SK-N-SH (cell line): ENCODE measurements at regions not wholly inside any gene's neighbourhood (a gene's known extent, or its start where the extent isn't known, plus 50 kb on each side); places are given as distances from the start of the nearest gene placed in this dataset.

ENCODE experiments used
- CTCF ChIA-PET: fragments of 300-600, 350-600 bp; formaldehyde crosslinking; extraction: SDS; loops from one replicate; lab custom pipeline; 2021; lab: Yijun Ruan, JAX
- POLR2A ChIA-PET: fragments of 350-600 bp; sonication (Branson Sonifier 250); formaldehyde crosslinking; extraction: SDS; loops from one replicate; lab custom pipeline; 2020; ENCODE audit warnings: antibody characterized with exemption, inconsistent platforms; lab: Yijun Ruan, JAX
- DNase-seq: peaks from one replicate; pipeline ENCODE4 v3.0.0; 2012
- H2AFZ ChIP-seq: fragments of 200-600 bp; sonication (generic); 2 replicates; pipeline ENCODE4 v1.8.1; 2016; ENCODE audit warnings: antibody characterized with exemption, mild to moderate bottlenecking, low read depth
- H3F3A ChIP-seq: fragments of 200-600 bp; sonication (generic); replicated peaks from 2 replicates; pipeline ENCODE3; 2016; ENCODE audit warnings: antibody characterized with exemption, mild to moderate bottlenecking; ENCODE audit not compliant: insufficient read depth
- H3K27ac ChIP-seq, 2 experiments: fragments of 200-500 bp in 1 of 2; fragments of 200-600 bp in 1 of 2; sonication (Bioruptor generic) in 1 of 2; sonication (generic), shearing (Covaris generic) in 1 of 2; 2 replicates each; pipeline versions ENCODE4 v1.5.1 to v1.6.1; 2014 to 2016; ENCODE audit warnings: low read depth in 2 of 2, inconsistent platforms in 1 of 2, low read length in 1 of 2, mild to moderate bottlenecking in 1 of 2, mixed read lengths in 1 of 2
- H3K27me3 ChIP-seq: fragments of 200-600 bp; sonication (generic), shearing (Covaris generic); 2 replicates; pipeline ENCODE4 v1.6.1; 2016; ENCODE audit warnings: mixed run types; ENCODE audit not compliant: insufficient read depth
- H3K36me3 ChIP-seq, 2 experiments: fragments of 200-500 bp in 1 of 2; fragments of 200-600 bp in 1 of 2; sonication (Bioruptor generic) in 1 of 2; sonication (generic) in 1 of 2; replicated peaks in 1 of 2; 2 replicates each; pipeline versions ENCODE3 to v1.5.1; 2014 to 2016; ENCODE audit warnings: low read length in 1 of 2, mild to moderate bottlenecking in 1 of 2; ENCODE audit not compliant: insufficient read depth in 2 of 2, control insufficient read depth in 1 of 2
- H3K4me1 ChIP-seq, 2 experiments: fragments of 200-500 bp in 1 of 2; fragments of 200-600 bp in 1 of 2; sonication (Bioruptor generic) in 1 of 2; sonication (generic), shearing (Covaris generic) in 1 of 2; 2 replicates each; pipeline versions ENCODE4 v1.5.1 to v1.6.1; 2014 to 2016; ENCODE audit warnings: low read depth in 1 of 2, low read length in 1 of 2, mixed run types in 1 of 2; ENCODE audit not compliant: insufficient read depth in 2 of 2, control insufficient read depth in 1 of 2
- H3K4me2 ChIP-seq: fragments of 200-600 bp; sonication (generic), shearing (Covaris generic); 2 replicates; pipeline ENCODE4 v1.6.1; 2017; ENCODE audit warnings: mixed run types
- H3K4me3 ChIP-seq, 2 experiments: fragments of 200-500 bp in 1 of 2; fragments of 200-600 bp in 1 of 2; sonication (Bioruptor generic) in 1 of 2; sonication (generic), shearing (Covaris generic) in 1 of 2; 2 replicates each; pipeline versions ENCODE4 v1.5.1 to v1.8.1; 2014 to 2016; ENCODE audit warnings: low read depth in 2 of 2, inconsistent platforms in 1 of 2, low read length in 1 of 2, mild to moderate bottlenecking in 1 of 2, mixed read lengths in 1 of 2, moderate library complexity in 1 of 2
- H3K79me2 ChIP-seq: fragments of 200-600 bp; sonication (generic); 2 replicates; pipeline ENCODE4 v1.8.1; 2017; ENCODE audit warnings: mild to moderate bottlenecking; ENCODE audit not compliant: insufficient read depth
- H3K9ac ChIP-seq: fragments of 200-600 bp; sonication (generic); 2 replicates; pipeline ENCODE4 v1.6.1; 2017; ENCODE audit warnings: mixed run types
- H3K9me2 ChIP-seq: fragments of 200-600 bp; sonication (generic); 2 replicates; pipeline ENCODE4 v1.6.1; 2017; ENCODE audit warnings: mixed run types
- H3K9me3 ChIP-seq: fragments of 200-600 bp; sonication (generic); 2 replicates; pipeline ENCODE4 v1.6.1; 2017; ENCODE audit warnings: mixed run types, mild to moderate bottlenecking, moderate library complexity
- H4K20me1 ChIP-seq: fragments of 200-600 bp; sonication (generic); 2 replicates; pipeline ENCODE4 v1.6.1; 2017; ENCODE audit warnings: mild to moderate bottlenecking, mixed run types; ENCODE audit not compliant: insufficient read depth
- CHD2 ChIP-seq: fragments of 150-350 bp; IDR thresholded peaks from 2 replicates; pipeline ENCODE4 v1.6.1; 2018; ENCODE audit warnings: low read length; ENCODE audit not compliant: partially characterized antibody
- EZH2phosphoT487 ChIP-seq: fragments of 200-600 bp; sonication (generic); IDR thresholded peaks from 2 replicates; pipeline ENCODE4 v1.6.1; 2017; ENCODE audit warnings: low read depth, mixed run types, mild to moderate bottlenecking, antibody characterized with exemption, moderate library complexity, borderline replicate concordance
- FOSL2 ChIP-seq: IDR thresholded peaks from 2 replicates; pipeline ENCODE4 v1.4.0; 2012; ENCODE audit warnings: low read depth, mild to moderate bottlenecking, moderate library complexity, borderline replicate concordance
- FOXJ3 ChIP-seq: sonication (generic); formaldehyde crosslinking; IDR thresholded peaks from 2 replicates; pipeline ENCODE4 v1.5.1; 2020; ENCODE audit warnings: mild to moderate bottlenecking, missing genetic modification reagents
- GABPA ChIP-seq: IDR thresholded peaks from 2 replicates; pipeline ENCODE4 v1.4.0; 2012; ENCODE audit warnings: low read depth, mild to moderate bottlenecking
- GATA2 ChIP-seq: sonication (generic); formaldehyde crosslinking; IDR thresholded peaks from 2 replicates; pipeline ENCODE4 v1.5.0; 2020; ENCODE audit warnings: mild to moderate bottlenecking, missing genetic modification reagents
- IRF3 ChIP-seq: fragments of 150-350 bp; IDR thresholded peaks from 2 replicates; pipeline ENCODE4 v1.6.1; 2016; ENCODE audit warnings: mild to moderate bottlenecking, low read depth, low read length
- MAX ChIP-seq: IDR thresholded peaks from 2 replicates; pipeline ENCODE4 v1.4.0; 2012; ENCODE audit warnings: low read depth
- MXI1 ChIP-seq: IDR thresholded peaks from 2 replicates; pipeline ENCODE4 v1.6.1; 2012; ENCODE audit warnings: mild to moderate bottlenecking, low read depth, low read length, improper control_type of control experiment
- NFIC ChIP-seq: IDR thresholded peaks from 2 replicates; pipeline ENCODE4 v1.4.0; 2012; ENCODE audit warnings: borderline replicate concordance
- NRF1 ChIP-seq: IDR thresholded peaks from 2 replicates; pipeline ENCODE4 v1.6.1; 2012; ENCODE audit warnings: low read depth, mild to moderate bottlenecking, low read length
- RCOR1 ChIP-seq: fragments of 150-350 bp; IDR thresholded peaks from 2 replicates; pipeline ENCODE4 v1.6.1; 2017; ENCODE audit warnings: antibody characterized with exemption, low read length
- REST ChIP-seq: IDR thresholded peaks from 2 replicates; pipeline ENCODE4 v1.6.1; 2012; ENCODE audit warnings: mild to moderate bottlenecking, low read depth, low read length, moderate library complexity
- RXRA ChIP-seq: IDR thresholded peaks from 2 replicates; pipeline ENCODE4 v1.4.0; 2012; ENCODE audit warnings: low read depth, mild to moderate bottlenecking, borderline replicate concordance
- SIN3A ChIP-seq: IDR thresholded peaks from 2 replicates; pipeline ENCODE4 v1.6.1; 2012; ENCODE audit warnings: low read depth, mild to moderate bottlenecking, low read length, moderate library complexity, borderline replicate concordance
- TAF1 ChIP-seq: IDR thresholded peaks from 2 replicates; pipeline ENCODE4 v1.6.1; 2012; ENCODE audit warnings: low read depth, mild to moderate bottlenecking, low read length, moderate library complexity, borderline replicate concordance
- TEAD4 ChIP-seq: IDR thresholded peaks from 2 replicates; pipeline ENCODE4 v1.4.0; 2012; ENCODE audit warnings: mild to moderate bottlenecking, borderline replicate concordance; ENCODE audit not compliant: insufficient read depth
- USF1 ChIP-seq: IDR thresholded peaks from 2 replicates; pipeline ENCODE4 v1.4.0; 2012; ENCODE audit warnings: low read depth, borderline replicate concordance
- USF2 ChIP-seq: fragments of 150-350 bp; IDR thresholded peaks from 2 replicates; pipeline ENCODE4 v1.6.1; 2017; ENCODE audit warnings: antibody characterized with exemption, low read length, low read depth, borderline replicate concordance
- YY1 ChIP-seq: IDR thresholded peaks from 2 replicates; pipeline ENCODE4 v1.4.0; 2012; ENCODE audit warnings: low read depth, mild to moderate bottlenecking
- WGBS: methylation state at CpG from one replicate; pipeline ENCODE4 v1.1.6; 2017; ENCODE audit warnings: low lambda C conversion rate; 5-methylcytosine and 5-hydroxymethylcytosine counted together

- no peak for TF ChIP-seq MAX
- no peak for TF ChIP-seq TEAD4
- TF ChIP-seq RXRA, result no peak
- no peak for TF ChIP-seq GABPA
- TF ChIP-seq FOSL2, result no peak
- no peak for TF ChIP-seq USF1
- TF ChIP-seq CHD2, result no peak
- TF ChIP-seq GATA2, result no peak
- no peak for TF ChIP-seq NFIC
- no peak for TF ChIP-seq IRF3
- TF ChIP-seq YY1, result no peak
- TF ChIP-seq NRF1, result no peak
Observed at GRCh38 chr13:26813321-26813979, 52.9 kb upstream of the GPR12 start (continued).

- no peaks in the 10 kb centered on the region; the same call in 1 of the 2 replicates for H3K27me3 ChIP-seq
- no peaks in the 10 kb centered on the region for H3K9me3 ChIP-seq
- H3K4me3 ChIP-seq, result no peak overlapping the region
- H3K27ac ChIP-seq, result no peak overlapping the region
- ChIA-PET POLR2A (no interaction called here), CTCF (interaction anchor here (3.6 kb wide), 1 partner anchor 61 kb away, joined by 19 read pairs; no protein-coding TSS in a partner anchor)
- H4K20me1 ChIP-seq, result no peaks in the 10 kb centered on the region
- H3K9me2 ChIP-seq, result no peaks in the 10 kb centered on the region
- no peak overlapping the region for H2AFZ ChIP-seq
- H3K36me3 ChIP-seq, result no peaks in the 10 kb centered on the region
- no peaks in the 10 kb centered on the region for H3K4me1 ChIP-seq
- H3K79me2 ChIP-seq, result no peaks in the 10 kb centered on the region
- no peak for DNase-seq
- TF ChIP-seq GABPA (no peak), USF1 (no peak), FOXJ3 (no peak), IRF3 (no peak), EZH2phosphoT487 (no peak), RCOR1 (no peak), REST (no peak), USF2 (no peak), NRF1 (no peak), SIN3A (no peak), TEAD4 (no peak), MXI1 (no peak), TAF1 (no peak)
- WGBS, result 10% methylated on average over 3 of the region's 3 CpGs
- no peaks in the 10 kb centered on the region for H3F3A ChIP-seq
- H3K4me2 ChIP-seq, result no peak overlapping the region
- no peak overlapping the region for H3K9ac ChIP-seq
Observed at GRCh38 chr13:26811581-26811980, 51.0 kb upstream of the GPR12 start.
